ENCODE measurements at regions not wholly inside any gene's neighbourhood (a gene's known extent, or its start where the extent isn't known, plus 50 kb on each side); places are given as distances from the start of the nearest gene placed in this dataset.

- TF ChIP-seq FOXM1 (IDR thresholded peaks at IDR 0.05; ENCODE audit: borderline replicate concordance), result no peak
- no peak for TF ChIP-seq PKNOX1 (IDR thresholded peaks at IDR 0.05)
- TF ChIP-seq TARDBP (IDR thresholded peaks at IDR 0.05), result no peak
- TF ChIP-seq NFRKB (IDR thresholded peaks at IDR 0.05), result no peak
- no peak for TF ChIP-seq BHLHE40 (IDR thresholded peaks at IDR 0.05; ENCODE audit: borderline replicate concordance)
- no peak for TF ChIP-seq ELF4 (IDR thresholded peaks at IDR 0.05)
- TF ChIP-seq FOXK2 (IDR thresholded peaks at IDR 0.05), result no peak
- no peak for TF ChIP-seq LEF1 (IDR thresholded peaks at IDR 0.05; ENCODE audit: borderline replicate concordance)
- no peak for TF ChIP-seq ARNT (IDR thresholded peaks at IDR 0.05)
- no peak for TF ChIP-seq SUZ12 (IDR thresholded peaks at IDR 0.05)
Measured at GRCh38 chr20:12744037-12744436, 264.7 kb upstream of the SPTLC3 start.

Data from HEK293T (cell line).